GM12865 (cell line): ENCODE measurements at regions not wholly inside any gene's neighbourhood (a gene's known extent, or its start where the extent isn't known, plus 50 kb on each side); places are given as distances from the start of the nearest gene placed in this dataset.
A peak's percentile ranks its signal among the peaks of the same experiment; 100 is the strongest.

Experiments used
- DNase-seq: peaks from one replicate; pipeline ENCODE4 v3.0.0; 2010; ENCODE audit warnings: low read depth
- H3K4me3 ChIP-seq: 2 replicates; pipeline ENCODE4 v1.5.1; 2011; ENCODE audit warnings: mild to moderate bottlenecking, low read depth, low read length, control low read depth
- TF ChIP-seq, protein P1 (sequence below): IDR thresholded peaks from 2 replicates; pipeline ENCODE4 v1.5.1; 2011; ENCODE audit warnings: low read length, control low read depth, low read depth, inconsistent platforms; ENCODE audit not compliant: insufficient read depth; ENCODE audit errors: missing control alignments

DNA sequence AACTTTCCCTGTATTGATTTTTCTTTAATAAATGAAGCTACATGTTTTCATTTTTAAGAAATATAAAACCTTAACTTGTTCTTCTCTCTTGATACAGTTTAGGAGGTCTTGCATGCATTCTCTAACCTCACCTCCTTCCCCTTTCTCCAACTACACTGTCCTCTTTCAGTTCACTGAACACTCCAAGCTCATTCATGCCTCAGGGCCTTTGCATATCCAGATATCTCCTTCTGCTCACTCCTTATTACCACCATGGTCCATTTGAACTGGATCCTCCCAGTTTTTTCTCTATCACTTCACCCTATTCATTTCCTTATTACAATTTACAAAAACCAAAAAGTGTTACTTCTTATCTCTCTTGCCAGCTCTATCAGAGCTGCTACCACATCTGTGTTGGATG is 242.9 kb upstream of the PLEKHG7 start:
- no peak overlapping the region for H3K4me3 ChIP-seq
- DNase-seq, result no peak
- TF ChIP-seq, protein P1, sequence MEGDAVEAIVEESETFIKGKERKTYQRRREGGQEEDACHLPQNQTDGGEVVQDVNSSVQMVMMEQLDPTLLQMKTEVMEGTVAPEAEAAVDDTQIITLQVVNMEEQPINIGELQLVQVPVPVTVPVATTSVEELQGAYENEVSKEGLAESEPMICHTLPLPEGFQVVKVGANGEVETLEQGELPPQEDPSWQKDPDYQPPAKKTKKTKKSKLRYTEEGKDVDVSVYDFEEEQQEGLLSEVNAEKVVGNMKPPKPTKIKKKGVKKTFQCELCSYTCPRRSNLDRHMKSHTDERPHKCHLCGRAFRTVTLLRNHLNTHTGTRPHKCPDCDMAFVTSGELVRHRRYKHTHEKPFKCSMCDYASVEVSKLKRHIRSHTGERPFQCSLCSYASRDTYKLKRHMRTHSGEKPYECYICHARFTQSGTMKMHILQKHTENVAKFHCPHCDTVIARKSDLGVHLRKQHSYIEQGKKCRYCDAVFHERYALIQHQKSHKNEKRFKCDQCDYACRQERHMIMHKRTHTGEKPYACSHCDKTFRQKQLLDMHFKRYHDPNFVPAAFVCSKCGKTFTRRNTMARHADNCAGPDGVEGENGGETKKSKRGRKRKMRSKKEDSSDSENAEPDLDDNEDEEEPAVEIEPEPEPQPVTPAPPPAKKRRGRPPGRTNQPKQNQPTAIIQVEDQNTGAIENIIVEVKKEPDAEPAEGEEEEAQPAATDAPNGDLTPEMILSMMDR, result no peak

DNA sequence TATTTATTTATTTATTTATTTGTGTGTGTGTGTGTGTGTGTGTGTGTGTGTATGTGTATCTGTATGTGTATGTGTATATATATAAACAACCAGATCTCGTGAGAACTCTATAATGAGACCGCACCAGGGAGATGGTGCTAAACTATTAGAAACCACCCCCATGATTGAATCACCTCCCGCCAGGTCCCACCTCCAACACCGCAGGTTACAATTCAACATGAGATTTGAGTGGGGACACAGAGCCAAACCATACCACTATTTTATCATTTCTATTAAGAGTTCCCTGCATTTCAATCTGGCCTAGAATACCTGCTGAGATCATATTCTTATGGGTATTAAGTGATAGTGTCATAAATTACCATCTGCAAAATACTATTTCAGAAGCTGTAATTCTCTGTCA is 243.8 kb upstream of the PLEKHG7 start:
- H3K4me3 ChIP-seq, result no peak overlapping the region
- no peak for DNase-seq
- TF ChIP-seq, protein P1, result no peak

DNA sequence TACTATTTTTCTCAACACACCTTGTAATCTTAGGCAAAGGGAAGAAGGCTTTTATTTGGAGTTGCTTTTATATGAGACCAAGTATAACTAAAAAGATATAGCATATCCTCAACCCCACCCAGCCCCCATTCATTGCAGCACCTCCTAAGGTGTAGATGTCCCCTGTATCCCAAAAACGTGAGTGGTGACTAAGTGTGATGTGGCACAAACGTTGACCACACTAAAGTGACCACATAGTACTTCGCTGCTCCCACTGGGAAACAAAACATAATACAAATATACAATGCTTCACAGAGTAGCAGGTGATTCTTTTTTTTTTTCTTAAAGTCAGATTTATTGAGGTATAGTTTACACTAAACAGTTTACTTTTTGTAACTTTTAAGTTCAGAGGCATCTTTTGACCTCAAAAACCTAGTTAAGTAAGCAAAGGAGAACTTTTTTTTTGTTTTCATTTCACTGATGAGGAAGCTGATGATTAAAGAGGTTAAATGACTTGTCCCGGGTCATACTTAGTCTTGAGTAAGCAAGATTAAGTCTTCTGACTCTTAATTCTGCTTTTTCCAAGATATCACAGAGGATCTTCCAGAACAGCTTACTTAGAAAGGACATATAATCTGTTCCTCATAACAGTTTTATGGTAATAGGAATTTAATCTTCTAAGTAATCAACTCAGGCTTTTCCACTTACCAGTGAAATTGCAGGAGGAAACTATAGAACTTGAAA is 245.2 kb upstream of the PLEKHG7 start:
- TF ChIP-seq, protein P1, result no peak
- H3K4me3 ChIP-seq, result no peak overlapping the region
- no peak for DNase-seq

DNA sequence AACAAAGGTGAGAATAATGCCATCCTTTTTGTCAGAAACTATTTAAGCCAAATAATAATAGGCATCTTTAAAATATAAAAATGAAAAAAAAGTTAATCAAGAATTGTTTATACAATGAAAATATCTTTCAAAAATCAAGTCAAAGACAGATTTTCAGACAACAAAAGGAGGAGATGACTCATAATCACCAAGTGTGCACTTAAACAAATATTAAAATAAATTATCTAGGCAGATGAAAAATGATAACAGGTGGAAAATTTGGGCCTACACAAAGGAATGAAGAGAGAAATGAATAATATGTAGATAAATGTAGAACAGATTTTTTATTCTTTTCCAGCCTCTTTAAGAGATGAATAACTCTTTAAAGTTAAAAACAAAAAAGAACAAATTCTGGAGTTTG is 250.0 kb upstream of the PLEKHG7 start:
- DNase-seq, result no peak
- TF ChIP-seq, protein P1, result no peak
- H3K4me3 ChIP-seq, result no peak overlapping the region

DNA sequence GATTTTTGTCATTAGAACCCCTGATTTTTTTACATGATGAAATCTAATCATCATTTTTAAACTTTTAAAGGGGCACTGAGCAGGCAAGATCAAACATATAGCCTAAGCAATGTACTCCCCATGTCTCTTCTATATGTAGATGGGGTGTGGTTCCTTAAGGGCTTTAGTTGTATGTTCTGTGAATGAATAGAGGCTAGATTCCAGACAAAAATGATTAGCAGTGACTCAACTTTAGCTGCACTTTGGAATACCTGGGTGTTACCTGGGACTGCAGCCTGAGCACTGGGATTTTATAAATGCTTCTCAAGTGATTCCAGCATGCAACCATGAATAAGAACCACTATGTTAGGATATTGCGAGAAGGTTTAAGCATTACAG is 256.7 kb upstream of the PLEKHG7 start:
- TF ChIP-seq, protein P1, result no peak
- peak overlapping the region; percentile 33; the same call in 1 of the 2 replicates for H3K4me3 ChIP-seq
- DNase-seq, result no peak

DNA sequence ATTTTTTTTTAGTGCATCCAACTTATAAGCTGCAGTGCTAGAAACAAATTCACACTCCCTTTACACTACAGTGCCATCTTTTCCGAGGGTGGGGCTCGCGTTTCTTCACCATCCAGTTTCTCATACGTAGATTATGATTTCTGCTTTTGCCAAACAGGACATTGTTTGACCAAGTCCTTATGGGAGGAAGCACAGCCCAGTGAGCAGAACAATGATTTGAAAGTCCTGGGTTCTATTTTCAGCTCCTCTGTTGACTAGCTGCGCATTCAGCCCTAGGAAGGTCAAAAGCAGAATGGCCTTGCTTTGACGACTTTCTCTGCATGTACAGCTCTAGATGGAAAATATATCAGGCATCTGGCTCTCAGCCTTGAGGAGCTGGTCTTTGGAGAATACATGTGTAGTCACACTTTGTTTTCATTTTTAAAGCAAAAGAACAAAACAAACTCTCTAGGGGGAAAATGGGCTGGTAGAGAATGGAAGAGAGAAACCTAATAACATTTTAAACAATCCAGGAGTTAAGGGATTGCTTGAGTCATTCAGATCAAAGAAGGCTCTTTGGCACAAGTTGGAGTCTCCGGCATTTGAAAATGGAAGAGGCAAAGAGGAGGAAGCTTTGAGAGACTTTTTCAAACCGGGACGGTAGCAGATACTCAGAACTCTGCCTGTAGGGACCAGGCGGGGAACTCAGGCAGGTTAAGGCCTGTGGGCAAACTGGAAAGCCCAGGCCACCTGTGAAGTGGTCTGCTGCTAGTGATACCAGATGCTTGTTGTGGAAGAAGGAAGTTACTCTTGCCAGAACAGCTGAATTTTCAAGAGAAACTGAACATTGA is 257.3 kb upstream of the PLEKHG7 start:
- peak overlapping the region; percentile 33 for H3K4me3 ChIP-seq
- peak; percentile 96 for DNase-seq
- TF ChIP-seq, protein P1, result no peak
